HG02588 (cell line): ENCODE measurements at regions not wholly inside any gene's neighbourhood (a gene's known extent, or its start where the extent isn't known, plus 50 kb on each side); places are given as distances from the start of the nearest gene placed in this dataset.

Experiments used
- ATAC-seq: cut with Tn5 transposase; IDR thresholded peaks from one replicate; pipeline ENCODE4 v1.9.1; 2021; ENCODE audit warnings: mild to moderate bottlenecking, moderate library complexity; ENCODE audit not compliant: unreplicated experiment

DNA sequence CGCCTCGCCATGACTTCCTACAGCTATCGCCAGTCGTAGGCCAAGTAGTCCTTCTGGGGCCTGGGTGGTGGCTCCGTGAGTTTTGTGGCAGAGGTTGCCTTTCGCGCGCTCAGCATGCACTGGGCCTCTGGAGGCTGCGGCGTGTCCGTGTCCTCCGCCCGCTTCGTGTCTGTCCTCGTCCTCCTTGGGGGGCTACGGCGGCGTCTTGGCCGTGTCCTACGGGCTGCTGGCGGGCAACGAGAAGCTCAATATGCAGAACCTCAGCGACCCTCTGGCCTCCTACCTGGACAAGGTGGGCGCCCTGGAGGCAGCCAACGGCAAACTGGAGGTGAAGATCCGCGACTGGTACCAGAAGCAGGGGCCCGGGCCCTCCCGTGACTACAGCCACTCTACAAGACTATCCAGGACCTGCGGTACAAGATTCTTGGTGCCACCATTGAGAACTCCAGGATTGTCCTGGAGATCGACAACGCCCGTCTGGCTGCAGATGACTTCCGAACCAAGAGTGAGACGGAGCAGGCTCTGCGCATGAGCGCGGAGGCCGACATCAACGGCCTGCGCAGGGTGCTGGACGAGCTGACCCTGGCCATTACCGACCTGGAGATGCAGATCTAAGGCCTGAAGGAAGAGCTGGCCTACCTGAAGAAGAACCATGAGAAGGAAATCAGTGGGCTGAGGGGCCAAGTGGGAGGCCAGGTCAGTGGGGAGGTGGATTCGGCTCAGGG is 296.3 kb downstream of the OGFRL1 start:
- no peak for ATAC-seq

DNA sequence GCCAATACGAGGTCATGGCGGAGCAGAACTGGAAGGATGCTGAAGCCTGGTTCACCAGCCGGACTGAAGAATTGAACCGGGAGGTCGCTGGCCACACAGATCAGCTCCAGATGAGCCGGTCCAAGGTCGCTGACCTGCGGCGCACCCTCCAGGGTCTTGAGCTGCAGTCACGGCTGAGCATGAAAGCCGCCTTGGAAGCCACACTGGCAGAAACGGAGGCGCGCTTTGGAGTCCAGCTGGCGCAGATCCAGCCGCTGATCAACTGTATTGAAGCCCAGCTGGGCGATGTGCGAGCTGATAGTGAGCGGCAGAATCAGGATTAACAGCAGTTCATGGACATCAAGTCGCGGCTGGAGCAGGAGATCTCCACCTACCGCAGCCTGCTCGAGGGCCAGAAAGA is 296.9 kb downstream of the OGFRL1 start:
- no peak for ATAC-seq

DNA sequence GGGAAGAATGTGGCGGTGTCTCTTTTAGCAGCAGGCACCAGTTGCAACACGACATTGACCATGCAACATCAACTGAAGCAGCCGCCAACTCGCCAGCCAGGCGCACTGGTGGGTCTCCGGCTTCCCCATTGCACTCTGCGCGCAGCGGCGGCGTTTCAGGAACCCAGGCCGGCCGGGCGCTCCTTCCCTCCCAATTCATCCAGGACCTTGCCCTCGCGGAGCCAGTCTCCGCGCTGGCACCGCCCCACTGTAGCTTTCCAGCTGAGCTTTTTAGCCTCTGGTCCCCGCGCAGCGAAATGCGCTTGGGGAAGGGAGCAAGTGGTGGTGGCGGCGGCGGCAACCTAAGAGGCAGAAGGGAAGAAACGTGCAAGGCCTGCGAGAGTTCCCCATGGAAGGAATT is 297.9 kb upstream of the RIMS1 start:
- no peak for ATAC-seq

DNA sequence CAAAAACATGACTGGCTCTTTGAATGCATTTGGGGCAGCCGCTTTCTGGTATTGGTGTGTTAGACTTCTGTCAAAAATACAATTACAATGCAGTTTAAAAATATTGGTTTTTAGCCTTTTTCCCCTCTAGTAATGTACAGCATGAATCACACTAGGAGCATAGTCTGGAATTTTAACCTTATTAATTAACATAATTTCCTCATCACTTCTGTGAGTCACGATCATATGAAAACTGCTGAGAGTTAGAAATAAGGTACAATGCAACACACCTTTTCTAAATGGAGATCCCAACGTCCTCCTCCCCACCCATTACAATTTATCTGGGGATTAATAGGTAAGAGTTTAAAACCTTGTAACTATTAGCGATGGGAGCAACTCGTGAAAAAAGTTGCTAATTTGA is 297.1 kb upstream of the RIMS1 start:
- ATAC-seq, result no peak

GRCh38 chr6:71592643-71593042 is 293.7 kb upstream of the RIMS1 start:
- ATAC-seq, result no peak

DNA sequence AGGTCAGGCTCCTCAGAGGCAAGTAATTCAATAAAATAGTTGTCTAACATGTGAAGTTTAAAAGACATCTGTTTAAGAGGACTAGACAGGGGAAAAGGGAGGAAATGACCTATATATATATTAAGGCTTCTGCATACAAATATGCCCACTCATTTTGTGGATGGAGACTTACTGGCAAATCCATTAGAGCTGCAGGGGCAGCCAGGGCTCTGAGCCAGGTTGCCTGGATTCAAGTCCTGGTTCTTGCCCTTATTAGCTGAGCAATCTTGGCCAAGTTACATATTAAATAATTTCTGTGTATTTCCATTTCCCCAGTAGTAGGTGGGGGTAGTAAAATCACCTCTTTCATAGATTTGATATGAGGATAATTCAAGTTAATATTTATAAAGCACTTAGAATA is 287.0 kb upstream of the RIMS1 start:
- no peak for ATAC-seq

- no peak for ATAC-seq
Observed at GRCh38 chr6:71602385-71603007, 283.9 kb upstream of the RIMS1 start.

DNA sequence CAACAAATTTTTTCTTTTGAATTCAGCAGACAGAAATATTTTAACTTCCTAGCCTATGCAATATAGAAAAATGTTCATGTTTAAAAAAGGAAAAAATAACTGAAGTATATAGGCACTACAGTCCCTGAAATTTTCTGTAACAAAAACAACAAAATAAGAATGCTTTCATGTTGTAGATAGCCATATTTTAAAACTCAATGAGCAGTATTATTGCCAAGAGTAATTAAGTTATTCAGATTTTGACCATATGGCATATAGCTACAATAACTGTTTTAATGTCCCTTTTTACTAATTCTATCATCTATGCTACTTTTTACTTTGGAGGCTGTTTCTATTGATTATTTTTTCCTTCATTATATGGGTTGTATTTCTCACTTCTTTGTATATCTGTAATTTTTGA is 283.3 kb upstream of the RIMS1 start:
- ATAC-seq, result no peak

GRCh38 chr6:71608646-71609045 is 277.7 kb upstream of the RIMS1 start:
- ATAC-seq, result no peak

DNA sequence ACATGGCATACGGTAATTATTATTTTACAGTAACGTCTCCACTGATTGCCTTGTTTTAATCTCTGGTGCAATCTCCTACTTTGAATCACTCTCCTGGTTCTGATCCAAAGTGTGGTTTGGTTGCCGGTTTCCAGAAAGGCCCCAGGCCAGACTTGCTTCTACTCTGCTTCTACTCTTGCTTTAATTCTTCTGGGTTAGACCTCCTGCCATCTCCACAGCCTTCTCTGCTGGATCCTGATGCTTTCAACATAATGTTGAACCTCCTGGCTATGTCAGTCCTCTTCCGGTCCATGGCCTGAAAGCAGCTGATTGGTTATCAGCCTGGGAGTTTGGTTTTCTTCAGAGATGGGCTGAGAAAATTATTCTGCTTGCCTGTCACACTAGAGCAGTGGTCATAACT is 266.5 kb upstream of the RIMS1 start:
- no peak for ATAC-seq

GRCh38 chr6:71621918-71622519 is 264.3 kb upstream of the RIMS1 start:
- no peak for ATAC-seq

GRCh38 chr6:71642120-71642519 is 244.2 kb upstream of the RIMS1 start:
- no peak for ATAC-seq

DNA sequence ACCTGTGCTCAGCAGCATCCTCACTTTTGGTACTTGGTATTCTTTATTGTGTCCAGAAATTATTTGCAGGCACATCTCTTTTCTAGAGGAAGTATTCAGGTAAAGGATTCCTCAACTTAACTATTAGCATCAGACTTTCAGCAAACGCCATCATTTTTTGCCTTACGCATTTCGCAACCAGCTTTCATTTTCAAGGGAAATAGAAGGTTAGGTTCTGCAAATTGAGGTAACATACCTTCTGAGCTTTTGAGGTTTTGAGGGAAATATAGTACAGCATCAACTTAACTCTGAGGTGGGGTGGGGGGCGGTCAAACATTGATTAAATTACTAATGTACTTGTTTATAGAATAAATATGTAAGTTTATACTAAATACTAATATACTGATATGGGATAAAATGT is 243.6 kb upstream of the RIMS1 start:
- no peak for ATAC-seq

DNA sequence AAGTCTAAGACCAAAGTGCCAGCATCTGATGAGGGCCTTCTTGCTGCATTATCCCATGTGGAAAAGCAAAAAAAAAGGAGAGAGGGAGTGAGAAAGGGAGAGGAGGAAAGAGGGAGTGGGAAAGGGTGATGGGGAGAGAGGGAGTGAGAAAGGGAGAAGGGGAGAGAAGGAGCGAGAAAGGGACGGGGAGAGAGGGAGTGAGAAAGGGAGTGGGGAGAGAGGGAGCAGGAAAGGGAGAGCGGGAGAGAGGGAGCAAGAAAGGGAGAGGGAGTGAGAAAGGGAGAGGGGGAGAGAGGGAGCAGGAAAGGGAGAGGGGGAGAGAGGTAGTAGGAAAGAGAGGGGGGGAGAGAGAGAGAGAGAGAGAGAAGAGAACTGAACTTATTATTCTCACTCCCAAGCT is 241.1 kb upstream of the RIMS1 start:
- ATAC-seq, result no peak

- ATAC-seq, result no peak
Observed at GRCh38 chr6:71649915-71650314, 236.4 kb upstream of the RIMS1 start.

- ATAC-seq, result no peak
Observed at GRCh38 chr6:71651636-71652035, 234.7 kb upstream of the RIMS1 start.

DNA sequence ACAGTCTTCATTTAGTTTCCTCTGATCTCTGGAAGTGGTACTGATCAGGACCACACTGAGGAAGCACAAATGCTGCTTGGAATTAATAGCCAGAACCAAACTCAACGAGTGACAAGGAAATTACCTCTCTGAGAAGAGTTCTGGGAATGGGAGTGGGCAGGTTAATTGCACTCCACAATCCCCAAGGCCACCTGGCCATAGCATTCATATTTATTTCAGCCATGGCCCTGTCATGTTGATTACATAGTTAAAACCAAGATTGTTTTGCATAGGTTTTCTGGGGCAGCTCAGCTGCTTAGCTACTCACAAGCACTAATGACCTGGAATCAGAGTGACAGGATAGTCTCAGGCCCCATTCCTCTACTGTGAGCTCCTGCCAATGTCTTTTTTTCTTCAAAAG is 230.2 kb upstream of the RIMS1 start:
- no peak for ATAC-seq

DNA sequence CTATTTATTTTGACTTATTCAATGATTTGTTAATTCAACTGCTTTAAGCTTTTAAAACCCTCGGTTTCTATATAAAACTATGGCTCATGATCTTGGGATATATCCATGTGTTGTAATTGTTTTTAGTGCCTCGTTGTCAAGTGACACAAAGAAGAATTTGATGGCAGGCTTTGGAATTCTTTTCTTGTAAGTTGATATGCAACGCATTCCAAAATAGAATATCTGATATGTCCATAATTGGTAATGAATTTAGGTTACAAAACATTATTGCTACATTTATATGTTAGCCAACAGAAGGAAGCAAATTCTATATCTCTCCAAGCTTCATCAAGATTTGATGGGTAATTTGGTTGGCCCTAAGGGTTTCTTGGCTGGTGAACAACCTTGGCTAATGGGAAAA is 220.4 kb upstream of the RIMS1 start:
- ATAC-seq, result no peak

DNA sequence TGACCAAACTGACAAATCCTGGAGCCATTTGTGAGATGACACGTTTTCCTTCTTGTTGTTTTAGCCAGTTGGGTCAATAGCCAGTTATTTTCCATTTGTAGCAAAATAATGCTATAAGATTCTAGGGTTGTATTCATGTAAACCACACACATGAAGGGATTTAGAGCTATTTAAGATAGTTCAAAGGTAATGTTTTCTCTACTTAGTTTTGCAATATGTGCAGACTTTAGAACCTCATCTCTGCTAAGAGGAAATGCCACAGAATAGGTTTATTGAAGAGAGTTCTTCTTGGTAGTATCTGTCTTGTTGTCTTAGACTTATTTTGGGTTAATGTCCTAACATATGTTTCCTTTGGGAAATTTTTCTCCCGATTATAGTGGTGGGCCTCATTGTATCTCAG is 213.5 kb upstream of the RIMS1 start:
- ATAC-seq, result no peak

DNA sequence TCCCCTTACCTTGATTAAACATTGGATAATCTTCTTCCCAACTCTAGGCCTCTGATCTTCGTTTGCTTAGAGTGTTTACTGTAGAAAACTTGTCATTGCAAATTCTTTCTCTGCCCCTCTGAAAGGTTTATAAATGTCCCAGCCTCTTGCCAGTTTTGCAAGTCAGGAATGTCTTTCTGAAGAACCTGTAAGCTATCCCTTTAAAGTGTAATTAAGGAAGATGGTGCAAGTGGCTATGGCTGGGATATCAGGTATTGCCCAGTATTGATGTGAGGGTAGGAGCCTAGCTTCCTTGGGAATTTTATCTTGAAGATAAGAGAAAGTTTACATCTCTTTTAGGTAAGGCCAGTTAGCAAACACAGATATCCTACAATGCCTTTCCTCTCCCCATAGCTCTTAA is 211.0 kb upstream of the RIMS1 start:
- ATAC-seq, result no peak

GRCh38 chr6:71676298-71676697 is 210.1 kb upstream of the RIMS1 start:
- no peak for ATAC-seq

GRCh38 chr6:71678091-71678490 is 208.3 kb upstream of the RIMS1 start:
- no peak for ATAC-seq
